GM12878 (cell line): ENCODE measurements at regions not wholly inside any gene's neighbourhood (a gene's known extent, or its start where the extent isn't known, plus 50 kb on each side); places are given as distances from the start of the nearest gene placed in this dataset.

Source experiments
- ATAC-seq: fragments of 200-7000 bp; cut with Tn5 transposase; 3 replicates; pipeline ENCODE4 v1.9.1; 2020; ENCODE audit warnings: mild to moderate bottlenecking, moderate library complexity
- BruUV-seq: library from RNA; stranded (reverse); fragments of 400-500 nt; replicated peaks from 2 replicates; lab custom pipeline; 2021; lab: Mats Ljungman, UMichigan
- CTCF ChIA-PET: fragments of 300-600 bp; sonication (Branson Sonifier 250); formaldehyde crosslinking; extraction: SDS; loops from one replicate; lab custom pipeline; 2021; ENCODE audit warnings: inconsistent platforms; lab: Yijun Ruan, JAX
- POLR2A ChIA-PET: fragments of 350-600 bp; formaldehyde crosslinking; extraction: SDS; loops from one replicate; lab custom pipeline; 2021; ENCODE audit warnings: inconsistent platforms; lab: Charles Lee
- RAD21 ChIA-PET: fragments of 300-600 bp; sonication (Branson Sonifier 250); formaldehyde crosslinking; loops from one replicate; lab custom pipeline; 2023; ENCODE audit warnings: antibody characterized with exemption; ENCODE audit not compliant: unreplicated experiment; lab: Charles Lee
- SMC1A ChIA-PET: fragments of 300-600 bp; sonication (Branson Sonifier 250); formaldehyde crosslinking; loops from one replicate; lab custom pipeline; 2023; ENCODE audit not compliant: unreplicated experiment, uncharacterized antibody; lab: Charles Lee
- DNase-seq: peaks from one replicate; pipeline ENCODE4 v3.0.0-alpha.2; 2011; ENCODE audit warnings: low read depth, low spot score
- FAIRE-seq: peaks from 3 replicates; lab custom pipeline; 2011; peaks lifted over from hg19 to GRCh38; lab: Jason Lieb, UNC
- H2AFZ ChIP-seq: 2 replicates; pipeline ENCODE4 v1.6.0; 2011; ENCODE audit warnings: low read depth, low read length, control low read depth; ENCODE audit not compliant: control insufficient read depth
- H3K27ac ChIP-seq: 2 replicates; pipeline ENCODE4 v1.5.1; 2011; ENCODE audit warnings: control low read depth; ENCODE audit not compliant: control insufficient read depth, insufficient read depth
- H3K27me3 ChIP-seq, 2 experiments: replicated peaks in 1 of 2; 2 replicates each; pipeline versions ENCODE4 v1.6.0 to v1.6.1; 2011; ENCODE audit warnings: low read length in 1 of 2; ENCODE audit not compliant: control insufficient read depth in 2 of 2, insufficient read depth in 2 of 2
- H3K36me3 ChIP-seq, 2 experiments: 2 replicates each; pipeline ENCODE4 v1.5.1; 2011; ENCODE audit warnings: low read length in 1 of 2; ENCODE audit not compliant: control insufficient read depth in 2 of 2, insufficient read depth in 2 of 2
- H3K4me1 ChIP-seq: 2 replicates; pipeline ENCODE4 v1.6.1; 2011; ENCODE audit warnings: mild to moderate bottlenecking, low read length, moderate library complexity, mixed read lengths; ENCODE audit not compliant: control insufficient read depth, insufficient read depth
- H3K4me2 ChIP-seq: 2 replicates; pipeline ENCODE4 v1.6.0; 2011; ENCODE audit warnings: control low read depth; ENCODE audit not compliant: control insufficient read depth, insufficient read depth
- H3K4me3 ChIP-seq: fragments of 200-600 bp; sonication (generic); 2 replicates; pipeline ENCODE4 v1.5.1; 2016
- H3K79me2 ChIP-seq: 2 replicates; pipeline ENCODE4 v1.6.0; 2011; ENCODE audit warnings: low read length; ENCODE audit not compliant: control insufficient read depth, insufficient read depth
- H3K9ac ChIP-seq: 2 replicates; pipeline ENCODE4 v1.8.0; 2011; ENCODE audit warnings: low read length, control low read depth, mixed read lengths; ENCODE audit not compliant: control insufficient read depth, insufficient read depth
- H3K9me3 ChIP-seq: replicated peaks from 3 replicates; pipeline ENCODE4 v1.5.1; 2011; ENCODE audit warnings: mild to moderate bottlenecking, low read length; ENCODE audit not compliant: control insufficient read depth, insufficient read depth
- H4K20me1 ChIP-seq: 2 replicates; pipeline ENCODE4 v1.6.0; 2011; ENCODE audit not compliant: control insufficient read depth, insufficient read depth
- EGR1 ChIP-seq, 2 experiments: IDR thresholded peaks; 1 replicate in 1 of 2; 2 replicates in 1 of 2; pipeline ENCODE4 v1.6.1; 2011 to 2012; ENCODE audit warnings: low read depth in 2 of 2, low read length in 2 of 2, borderline replicate concordance in 1 of 2, mild to moderate bottlenecking in 1 of 2, moderate library complexity in 1 of 2
- IKZF1 ChIP-seq: fragments of 450-650 bp; conservative IDR thresholded peaks from 2 replicates; pipeline ENCODE4 v1.6.1; 2017; ENCODE audit warnings: antibody characterized with exemption, mild to moderate bottlenecking
- NFXL1 ChIP-seq: fragments of 450-650 bp; IDR thresholded peaks from 2 replicates; pipeline ENCODE4 v1.6.1; 2017; ENCODE audit warnings: antibody characterized with exemption, mild to moderate bottlenecking, borderline replicate concordance
- SMARCA5 ChIP-seq: fragments of 450-650 bp; IDR thresholded peaks from 2 replicates; pipeline ENCODE4 v1.6.1; 2017; ENCODE audit warnings: mild to moderate bottlenecking
- YY1 ChIP-seq: IDR thresholded peaks from 2 replicates; pipeline ENCODE4 v1.6.1; 2011; ENCODE audit warnings: low read depth, mild to moderate bottlenecking, low read length
- WGBS: methylation state at CpG from one replicate; pipeline ENCODE4 v1.1.6; 2016; ENCODE audit warnings: low lambda C conversion rate; ENCODE audit not compliant: insufficient replicate concordance, insufficient coverage; ENCODE audit errors: missing lambda C conversion rate; 5-methylcytosine and 5-hydroxymethylcytosine counted together
- in situ Hi-C: fragments of 300-500 bp; cut with MboI; formaldehyde crosslinking; loops from 9 replicates; pipeline ENCODE4 v1.14.3; 2018; ENCODE audit warnings: mixed read lengths
- intact Hi-C: fragments of 100-400 bp; cut with micrococcal nuclease; formaldehyde crosslinking; loops from one replicate; pipeline ENCODE4 v1.14.2; 2022; ENCODE audit not compliant: unreplicated experiment
- TF ChIP-seq, protein P1 (sequence below): fragments of 450-650 bp; IDR thresholded peaks from 2 replicates; pipeline ENCODE4 v1.6.1; 2017; ENCODE audit warnings: mild to moderate bottlenecking

DNA sequence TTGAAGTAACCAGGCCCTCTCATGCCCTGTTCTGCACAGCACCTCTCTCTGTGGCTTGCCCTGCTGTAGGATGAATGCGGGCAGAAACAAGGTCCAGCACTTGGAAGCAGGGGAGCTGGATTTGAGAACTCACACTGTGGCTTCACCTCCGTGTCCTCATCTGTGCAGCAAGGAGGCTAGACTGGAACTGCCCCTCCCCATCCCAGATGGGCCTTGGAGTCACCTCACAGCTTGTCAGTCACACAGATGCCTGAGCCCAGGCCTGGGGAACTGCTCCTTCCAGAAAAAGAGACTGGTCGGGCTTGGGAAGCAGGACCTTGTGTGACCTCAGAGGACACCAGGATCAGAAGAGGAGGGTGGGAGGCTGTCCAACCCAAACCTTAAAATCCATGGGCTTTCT, 180.8 kb downstream of the CCT6B start:
- ChIA-PET POLR2A (no interaction called here), SMC1A (no interaction called here), RAD21 (no interaction called here), CTCF (no interaction called here)
- 7% methylated on average over 3 of the region's 3 CpGs for WGBS
- in situ Hi-C loops (no loop called here), intact Hi-C loops (no loop called here)
- H3K4me3 ChIP-seq = no peak overlapping the region
- no peaks in the 10 kb centered on the region for H3K36me3 ChIP-seq
- no peak for TF ChIP-seq IKZF1
- TF ChIP-seq SMARCA5 = no peak
- TF ChIP-seq YY1 = no peak
- TF ChIP-seq EGR1 (IDR thresholded peaks at IDR 0.05; ENCODE audit: borderline replicate concordance in 1 of 2, low read depth in 2 of 2, low read length in 2 of 2) = no peak
- TF ChIP-seq, protein P1, sequence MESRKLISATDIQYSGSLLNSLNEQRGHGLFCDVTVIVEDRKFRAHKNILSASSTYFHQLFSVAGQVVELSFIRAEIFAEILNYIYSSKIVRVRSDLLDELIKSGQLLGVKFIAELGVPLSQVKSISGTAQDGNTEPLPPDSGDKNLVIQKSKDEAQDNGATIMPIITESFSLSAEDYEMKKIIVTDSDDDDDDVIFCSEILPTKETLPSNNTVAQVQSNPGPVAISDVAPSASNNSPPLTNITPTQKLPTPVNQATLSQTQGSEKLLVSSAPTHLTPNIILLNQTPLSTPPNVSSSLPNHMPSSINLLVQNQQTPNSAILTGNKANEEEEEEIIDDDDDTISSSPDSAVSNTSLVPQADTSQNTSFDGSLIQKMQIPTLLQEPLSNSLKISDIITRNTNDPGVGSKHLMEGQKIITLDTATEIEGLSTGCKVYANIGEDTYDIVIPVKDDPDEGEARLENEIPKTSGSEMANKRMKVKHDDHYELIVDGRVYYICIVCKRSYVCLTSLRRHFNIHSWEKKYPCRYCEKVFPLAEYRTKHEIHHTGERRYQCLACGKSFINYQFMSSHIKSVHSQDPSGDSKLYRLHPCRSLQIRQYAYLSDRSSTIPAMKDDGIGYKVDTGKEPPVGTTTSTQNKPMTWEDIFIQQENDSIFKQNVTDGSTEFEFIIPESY = no peak
- no peak for TF ChIP-seq NFXL1
- no peak for ATAC-seq
- FAIRE-seq = no peak
- no peak overlapping the region for H3K27ac ChIP-seq
- H3K27me3 ChIP-seq = peaks cover 0 to 3% of the 10 kb centered on the region in 2 experiments; a peak in 2 of 4 replicates
- no peak overlapping the region for H2AFZ ChIP-seq
- no peaks in the 10 kb centered on the region for H3K79me2 ChIP-seq
- H3K4me1 ChIP-seq = no peaks in the 10 kb centered on the region
- no TSS peak for BruUV-seq
- no peak overlapping the region for H3K9ac ChIP-seq
- H3K4me2 ChIP-seq = no peak overlapping the region
- H4K20me1 ChIP-seq = no peaks in the 10 kb centered on the region
- no peak for DNase-seq
- H3K9me3 ChIP-seq = no peaks in the 10 kb centered on the region; the same call in 2 of the 3 replicates
